ENCODE measurements at regions not wholly inside any gene's neighbourhood (a gene's known extent, or its start where the extent isn't known, plus 50 kb on each side); places are given as distances from the start of the nearest gene placed in this dataset.

- Histone ChIP-seq H3K27me3 (no peaks in the 10 kb centered on the region), H3K27ac (no peak overlapping the region), H3K9me3 (no peaks in the 10 kb centered on the region), H3K36me3 (no peaks in the 10 kb centered on the region), H3K4me1 (no peaks in the 10 kb centered on the region), H3K4me3 (no peak overlapping the region)
- TF ChIP-seq CTCF (IDR thresholded peaks at IDR 0.05) (no peak), POLR2A (IDR thresholded peaks at IDR 0.05) (no peak), POLR2AphosphoS5 (IDR thresholded peaks at IDR 0.05) (no peak)
- DNase-seq (ENCODE audit: low spot score in 2 of 2), result no peak
- intact Hi-C loops (cut with DNase I; ENCODE audit: low total_unique reads), result no loop called here
These were observed 2182.7 kb upstream of the PIK3C3 start for GRCh38 chr18:39772155-39772919.

GRCh38 chr18:39770399-39770798, 2184.6 kb upstream of the PIK3C3 start:
- H3K27me3 ChIP-seq, result no peaks in the 10 kb centered on the region
- intact Hi-C loops (cut with DNase I; ENCODE audit: low total_unique reads), result no loop called here
- H3K36me3 ChIP-seq, result no peaks in the 10 kb centered on the region
- H3K4me3 ChIP-seq, result no peak overlapping the region
- H3K9me3 ChIP-seq, result no peaks in the 10 kb centered on the region
- no peak for DNase-seq (ENCODE audit: low spot score in 2 of 2)
- H3K4me1 ChIP-seq, result no peaks in the 10 kb centered on the region
- TF ChIP-seq POLR2A (IDR thresholded peaks at IDR 0.05), result no peak
- H3K27ac ChIP-seq, result no peak overlapping the region

- Histone ChIP-seq H3K4me1 (no peaks in the 10 kb centered on the region), H3K36me3 (no peaks in the 10 kb centered on the region), H3K9me3 (no peaks in the 10 kb centered on the region), H3K27me3 (no peaks in the 10 kb centered on the region), H3K4me3 (no peak overlapping the region), H3K27ac (no peak overlapping the region)
- TF ChIP-seq CTCF (IDR thresholded peaks at IDR 0.05) (no peak), POLR2AphosphoS5 (IDR thresholded peaks at IDR 0.05) (no peak), POLR2A (IDR thresholded peaks at IDR 0.05) (no peak)
- no peak for DNase-seq (ENCODE audit: low spot score in 2 of 2)
- intact Hi-C loops (cut with DNase I; ENCODE audit: low total_unique reads), result no loop called here
These were observed 2190.2 kb upstream of the PIK3C3 start for GRCh38 chr18:39764873-39765272.

GRCh38 chr18:39761273-39761672, 2193.8 kb upstream of the PIK3C3 start:
- no peak for TF ChIP-seq POLR2AphosphoS5 (IDR thresholded peaks at IDR 0.05)
- no peak for TF ChIP-seq POLR2A (IDR thresholded peaks at IDR 0.05)
- TF ChIP-seq CTCF (IDR thresholded peaks at IDR 0.05), result no peak
- no peak overlapping the region for H3K27ac ChIP-seq
- H3K4me1 ChIP-seq, result no peaks in the 10 kb centered on the region
- no peaks in the 10 kb centered on the region for H3K9me3 ChIP-seq
- H3K4me3 ChIP-seq, result no peak overlapping the region
- H3K27me3 ChIP-seq, result no peaks in the 10 kb centered on the region
- no peaks in the 10 kb centered on the region for H3K36me3 ChIP-seq
- no peak for DNase-seq (ENCODE audit: low spot score in 2 of 2)
- intact Hi-C loops (cut with DNase I; ENCODE audit: low total_unique reads), result no loop called here

GRCh38 chr18:39759926-39760325, 2194.3 kb upstream of the CELF4 start:
- no peak for DNase-seq (ENCODE audit: low spot score in 2 of 2)
- Histone ChIP-seq H3K36me3 (no peaks in the 10 kb centered on the region), H3K27me3 (no peaks in the 10 kb centered on the region), H3K27ac (no peak overlapping the region), H3K4me1 (no peaks in the 10 kb centered on the region), H3K4me3 (no peak overlapping the region), H3K9me3 (no peaks in the 10 kb centered on the region)
- intact Hi-C loops (cut with DNase I; ENCODE audit: low total_unique reads), result no loop called here
- TF ChIP-seq POLR2A (IDR thresholded peaks at IDR 0.05) (no peak), POLR2AphosphoS5 (IDR thresholded peaks at IDR 0.05) (no peak), CTCF (IDR thresholded peaks at IDR 0.05) (no peak)
